ENCODE measurements at regions not wholly inside any gene's neighbourhood (a gene's known extent, or its start where the extent isn't known, plus 50 kb on each side); places are given as distances from the start of the nearest gene placed in this dataset.

DNA sequence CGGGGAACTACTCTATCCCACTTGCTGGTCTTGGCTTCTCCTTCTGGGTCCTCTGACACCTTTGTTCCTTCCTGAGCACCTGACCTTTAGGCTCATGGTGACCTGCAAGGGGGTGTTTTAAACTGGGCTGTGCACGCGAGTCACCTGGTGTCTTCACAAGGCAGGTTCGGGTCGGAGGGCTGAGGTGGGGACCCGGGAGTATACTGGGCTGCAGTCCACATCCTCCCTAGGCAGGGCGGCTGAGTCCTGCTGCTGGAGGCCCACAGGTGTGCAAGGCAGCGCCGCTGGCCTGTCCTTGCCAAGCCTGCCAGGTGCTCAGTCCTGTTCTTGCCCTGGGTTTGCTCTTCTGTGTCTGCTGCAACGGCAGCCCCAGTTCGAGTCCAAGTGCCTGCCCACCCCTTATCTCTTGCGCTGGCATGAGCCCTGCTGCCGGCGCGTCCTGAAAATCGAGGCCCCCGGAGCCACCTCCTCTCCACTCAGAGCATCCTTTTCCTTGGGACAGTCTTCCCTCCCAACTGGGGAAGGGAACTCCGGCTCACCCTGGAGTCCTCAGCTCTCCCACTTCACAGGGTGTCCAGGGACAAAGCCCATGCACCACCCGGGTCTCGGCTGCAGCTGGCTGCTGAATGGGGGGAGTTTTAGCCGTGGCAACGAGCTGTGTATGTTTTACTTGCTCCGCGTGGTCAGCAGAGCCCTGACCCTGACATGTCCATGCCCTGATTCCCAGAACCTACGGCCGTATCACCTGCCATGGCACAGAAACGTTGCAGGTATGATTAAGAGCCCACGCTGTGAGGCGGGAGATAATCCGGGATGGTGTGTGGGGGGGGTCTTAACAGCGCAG is 193.5 kb downstream of the TEX29 start:
- intact Hi-C loops (cut with DNase I), result no loop called here
- 36 to 45% (median 41%) methylated on average over 30 to 31 of the region's 31 CpGs for WGBS, 3 donors
- H3K9me3 ChIP-seq, result no peaks in the 10 kb centered on the region
- DNase-seq, result no peak
- H3K4me3 ChIP-seq, result no peak overlapping the region
- no peaks in the 10 kb centered on the region for H3K4me1 ChIP-seq (ENCODE audit: insufficient read depth)
- H3K27ac ChIP-seq, result no peak overlapping the region
- H3K27me3 ChIP-seq, result no peaks in the 10 kb centered on the region
- TF ChIP-seq EP300 (IDR thresholded peaks at IDR 0.05) (no peak), POLR2A (IDR thresholded peaks at IDR 0.05) (no peak)
- TF ChIP-seq, protein P1, sequence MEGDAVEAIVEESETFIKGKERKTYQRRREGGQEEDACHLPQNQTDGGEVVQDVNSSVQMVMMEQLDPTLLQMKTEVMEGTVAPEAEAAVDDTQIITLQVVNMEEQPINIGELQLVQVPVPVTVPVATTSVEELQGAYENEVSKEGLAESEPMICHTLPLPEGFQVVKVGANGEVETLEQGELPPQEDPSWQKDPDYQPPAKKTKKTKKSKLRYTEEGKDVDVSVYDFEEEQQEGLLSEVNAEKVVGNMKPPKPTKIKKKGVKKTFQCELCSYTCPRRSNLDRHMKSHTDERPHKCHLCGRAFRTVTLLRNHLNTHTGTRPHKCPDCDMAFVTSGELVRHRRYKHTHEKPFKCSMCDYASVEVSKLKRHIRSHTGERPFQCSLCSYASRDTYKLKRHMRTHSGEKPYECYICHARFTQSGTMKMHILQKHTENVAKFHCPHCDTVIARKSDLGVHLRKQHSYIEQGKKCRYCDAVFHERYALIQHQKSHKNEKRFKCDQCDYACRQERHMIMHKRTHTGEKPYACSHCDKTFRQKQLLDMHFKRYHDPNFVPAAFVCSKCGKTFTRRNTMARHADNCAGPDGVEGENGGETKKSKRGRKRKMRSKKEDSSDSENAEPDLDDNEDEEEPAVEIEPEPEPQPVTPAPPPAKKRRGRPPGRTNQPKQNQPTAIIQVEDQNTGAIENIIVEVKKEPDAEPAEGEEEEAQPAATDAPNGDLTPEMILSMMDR (IDR thresholded peaks at IDR 0.05), result no peak
- H3K36me3 ChIP-seq, result no peaks in the 10 kb centered on the region

DNA sequence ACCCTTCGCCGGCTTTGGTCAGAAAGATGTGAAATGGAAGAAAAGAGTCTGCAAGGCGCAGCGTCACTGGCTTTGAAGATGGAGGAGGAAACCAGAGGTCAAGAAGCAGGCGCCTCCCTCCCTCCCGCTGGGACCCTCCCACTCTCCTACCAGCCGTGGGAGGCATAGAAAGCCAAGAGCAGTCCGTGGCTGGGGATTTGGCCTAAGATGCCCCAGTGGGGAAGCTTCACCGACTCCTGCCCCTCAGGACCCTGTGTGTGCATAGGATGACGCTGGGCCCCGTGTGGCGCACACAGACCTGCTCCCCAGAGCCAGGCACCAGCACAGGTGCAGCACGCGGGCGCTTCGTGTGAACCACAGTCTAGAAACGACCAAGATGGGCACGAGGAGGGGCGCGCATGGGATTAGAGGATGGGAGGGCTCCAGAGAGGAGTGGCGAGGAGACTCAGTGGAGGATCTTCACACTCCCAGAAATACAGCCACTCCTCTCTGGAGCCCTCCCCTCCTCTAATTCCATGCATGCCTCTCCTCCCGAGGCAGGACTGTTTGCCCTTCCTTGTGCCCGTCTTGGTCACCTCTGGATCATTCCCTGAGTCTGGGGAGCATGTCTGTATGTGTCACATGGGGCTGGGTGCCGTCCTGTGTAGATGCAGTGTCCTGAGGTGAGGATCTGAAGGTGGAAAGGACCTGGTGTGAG is 194.3 kb downstream of the TEX29 start:
- no peak overlapping the region for H3K4me3 ChIP-seq
- intact Hi-C loops (cut with DNase I), result no loop called here
- H3K9me3 ChIP-seq, result no peaks in the 10 kb centered on the region
- DNase-seq, result no peak
- no peaks in the 10 kb centered on the region for H3K4me1 ChIP-seq (ENCODE audit: insufficient read depth)
- H3K27ac ChIP-seq, result no peak overlapping the region
- H3K27me3 ChIP-seq, result no peaks in the 10 kb centered on the region
- 26 to 29% (median 28%) methylated on average over 24 of the region's 24 CpGs for WGBS, 3 donors
- TF ChIP-seq EP300 (IDR thresholded peaks at IDR 0.05) (no peak), POLR2A (IDR thresholded peaks at IDR 0.05) (no peak)
- TF ChIP-seq, protein P1 (IDR thresholded peaks at IDR 0.05), result no peak
- no peaks in the 10 kb centered on the region for H3K36me3 ChIP-seq

DNA sequence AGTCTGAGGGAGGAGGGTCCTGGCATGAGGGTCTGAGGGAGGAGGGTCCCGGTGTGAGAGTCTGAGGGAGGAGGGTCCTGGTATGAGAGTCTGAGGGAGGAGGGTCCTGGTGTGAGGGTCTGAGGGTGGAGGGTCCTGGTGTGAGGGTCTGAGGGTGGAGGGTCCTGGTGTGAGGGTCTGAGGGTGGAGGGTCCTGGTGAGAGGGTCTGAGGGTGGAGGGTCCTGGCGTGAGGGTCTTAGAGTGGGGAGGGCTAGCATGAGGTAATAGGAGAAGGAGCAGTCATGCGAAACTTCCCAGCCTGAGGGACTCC is 194.8 kb downstream of the TEX29 start:
- Histone ChIP-seq H3K36me3 (no peaks in the 10 kb centered on the region), H3K9me3 (no peaks in the 10 kb centered on the region), H3K4me1 (ENCODE audit: insufficient read depth) (no peaks in the 10 kb centered on the region), H3K4me3 (no peak overlapping the region), H3K27ac (no peak overlapping the region), H3K27me3 (no peaks in the 10 kb centered on the region)
- no peak for DNase-seq
- no peak for TF ChIP-seq EP300 (IDR thresholded peaks at IDR 0.05)
- TF ChIP-seq POLR2A (IDR thresholded peaks at IDR 0.05), result no peak
- TF ChIP-seq, protein P1 (IDR thresholded peaks at IDR 0.05), result no peak
- intact Hi-C loops (cut with DNase I), result no loop called here
- WGBS, 3 donors, result 59 to 70% (median 62%) methylated on average over 3 of the region's 3 CpGs

DNA sequence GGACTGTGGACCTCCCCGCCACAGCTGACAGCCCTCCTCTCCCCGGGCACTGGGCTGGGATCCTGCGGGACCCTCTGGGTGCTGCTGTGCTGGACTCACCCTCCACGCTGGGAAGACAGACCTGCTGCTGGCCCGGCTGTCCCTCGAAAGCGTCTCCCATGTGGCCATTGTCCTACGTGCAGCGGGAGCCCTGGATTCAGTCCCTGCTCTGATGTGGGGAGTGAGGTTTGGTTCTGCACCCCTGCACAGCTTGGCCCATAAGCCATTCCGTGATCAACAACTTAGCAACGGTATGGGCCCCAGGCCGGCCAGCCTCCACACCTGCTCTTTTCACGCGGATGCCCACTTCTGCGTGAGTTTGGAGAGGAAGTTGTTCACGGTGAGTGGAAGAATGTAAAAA is 195.2 kb downstream of the TEX29 start:
- H3K27ac ChIP-seq, result no peak overlapping the region
- H3K9me3 ChIP-seq, result no peaks in the 10 kb centered on the region
- no peak for TF ChIP-seq EP300 (IDR thresholded peaks at IDR 0.05)
- no peak for TF ChIP-seq POLR2A (IDR thresholded peaks at IDR 0.05)
- TF ChIP-seq, protein P1 (IDR thresholded peaks at IDR 0.05), result no peak
- 65 to 67% (median 66%) methylated on average over 16 of the region's 16 CpGs for WGBS, 3 donors
- no peaks in the 10 kb centered on the region for H3K27me3 ChIP-seq
- no peak overlapping the region for H3K4me3 ChIP-seq
- intact Hi-C loops (cut with DNase I), result no loop called here
- no peaks in the 10 kb centered on the region for H3K36me3 ChIP-seq
- H3K4me1 ChIP-seq (ENCODE audit: insufficient read depth), result no peaks in the 10 kb centered on the region
- no peak for DNase-seq

Measured in ovary (tissue), 7 donors.